GM12873 (cell line): ENCODE measurements at regions not wholly inside any gene's neighbourhood (a gene's known extent, or its start where the extent isn't known, plus 50 kb on each side); places are given as distances from the start of the nearest gene placed in this dataset.

ENCODE experiments used
- TF ChIP-seq, protein P1 (sequence below): IDR thresholded peaks from 2 replicates; pipeline ENCODE4 v1.5.1; 2012; ENCODE audit warnings: low read depth, mild to moderate bottlenecking, moderate library complexity, low read length, control low read depth; ENCODE audit not compliant: insufficient read depth; ENCODE audit errors: missing control alignments

DNA sequence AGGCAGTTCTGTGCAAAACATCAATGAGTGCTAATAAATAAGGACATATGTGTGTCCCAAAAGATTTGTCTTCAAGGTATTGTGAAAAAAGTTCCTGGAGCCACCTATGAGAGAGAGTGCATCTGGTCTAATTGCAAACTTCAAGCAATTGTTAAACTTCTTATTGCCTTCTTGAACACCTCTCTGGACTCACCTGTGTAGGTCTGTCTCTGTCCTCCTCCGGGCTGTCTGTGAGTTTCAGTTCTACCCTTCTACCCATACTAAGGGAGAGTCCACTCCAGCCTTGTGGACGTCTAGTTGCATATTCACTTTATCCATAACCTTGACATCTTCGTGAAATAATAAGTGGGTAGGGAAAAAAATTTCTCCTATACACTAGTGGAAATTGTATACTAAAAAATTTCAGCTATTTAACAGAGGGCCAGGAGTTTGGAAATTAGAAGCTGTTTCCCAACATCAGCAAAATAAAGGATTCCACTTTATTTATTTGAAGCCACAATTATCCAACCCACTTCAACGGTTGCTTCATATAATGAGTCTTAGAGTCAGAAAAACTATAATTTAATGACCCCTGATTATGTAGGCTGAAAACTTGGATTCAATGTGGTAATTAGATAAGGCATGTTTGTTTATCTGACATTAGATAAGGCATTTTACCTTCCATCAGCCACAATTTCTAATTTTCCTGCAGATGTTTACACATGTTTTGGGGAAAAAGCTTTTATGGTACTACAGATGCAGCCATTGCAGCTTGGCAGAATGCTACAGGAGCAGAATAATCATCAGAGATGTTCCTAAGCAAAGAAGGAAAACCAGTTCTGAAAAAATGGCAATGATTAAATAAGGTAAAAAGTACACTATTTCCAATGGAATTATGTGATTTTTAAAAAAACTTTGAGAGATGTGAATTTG lies 150.8 kb upstream of the FAM3C start:
- TF ChIP-seq, protein P1, sequence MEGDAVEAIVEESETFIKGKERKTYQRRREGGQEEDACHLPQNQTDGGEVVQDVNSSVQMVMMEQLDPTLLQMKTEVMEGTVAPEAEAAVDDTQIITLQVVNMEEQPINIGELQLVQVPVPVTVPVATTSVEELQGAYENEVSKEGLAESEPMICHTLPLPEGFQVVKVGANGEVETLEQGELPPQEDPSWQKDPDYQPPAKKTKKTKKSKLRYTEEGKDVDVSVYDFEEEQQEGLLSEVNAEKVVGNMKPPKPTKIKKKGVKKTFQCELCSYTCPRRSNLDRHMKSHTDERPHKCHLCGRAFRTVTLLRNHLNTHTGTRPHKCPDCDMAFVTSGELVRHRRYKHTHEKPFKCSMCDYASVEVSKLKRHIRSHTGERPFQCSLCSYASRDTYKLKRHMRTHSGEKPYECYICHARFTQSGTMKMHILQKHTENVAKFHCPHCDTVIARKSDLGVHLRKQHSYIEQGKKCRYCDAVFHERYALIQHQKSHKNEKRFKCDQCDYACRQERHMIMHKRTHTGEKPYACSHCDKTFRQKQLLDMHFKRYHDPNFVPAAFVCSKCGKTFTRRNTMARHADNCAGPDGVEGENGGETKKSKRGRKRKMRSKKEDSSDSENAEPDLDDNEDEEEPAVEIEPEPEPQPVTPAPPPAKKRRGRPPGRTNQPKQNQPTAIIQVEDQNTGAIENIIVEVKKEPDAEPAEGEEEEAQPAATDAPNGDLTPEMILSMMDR, result no peak

DNA sequence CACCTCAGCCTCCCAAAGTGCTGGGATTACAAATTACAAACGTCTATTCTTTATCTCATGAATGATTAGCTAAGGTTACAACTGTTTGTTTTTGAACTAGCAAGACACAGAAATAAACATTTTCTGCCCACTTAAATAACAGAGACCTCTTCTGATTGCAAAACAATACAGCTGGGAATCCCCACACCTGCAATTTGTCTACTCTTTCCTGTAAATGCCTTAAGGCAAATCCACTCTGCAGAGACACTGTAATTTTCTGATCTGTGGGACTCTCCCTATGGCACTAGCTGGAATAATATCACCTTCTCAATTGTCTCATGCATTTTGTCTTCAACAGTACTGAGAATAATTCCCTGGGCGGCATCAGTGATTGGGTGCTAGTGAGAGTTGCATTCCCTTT lies 149.3 kb upstream of the FAM3C start:
- TF ChIP-seq, protein P1, result no peak

DNA sequence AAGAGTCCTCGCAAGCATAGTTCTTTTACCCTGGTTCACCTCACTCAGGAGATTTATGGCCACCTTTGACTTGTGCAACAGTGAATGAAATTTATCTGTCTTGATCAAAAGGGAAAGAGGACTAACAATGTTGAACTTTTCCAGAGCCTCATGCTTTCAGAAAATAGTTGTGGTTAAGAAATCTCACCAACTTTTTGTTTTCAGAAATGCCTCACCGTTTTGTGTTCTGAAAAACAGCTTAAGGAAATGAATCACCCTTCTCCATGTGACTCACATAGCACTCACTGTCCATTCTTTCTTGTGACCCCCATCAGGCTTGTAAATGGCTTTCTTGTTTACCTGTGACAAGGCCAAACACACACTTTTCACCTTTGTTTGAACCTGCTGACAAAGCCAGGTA lies 148.6 kb upstream of the FAM3C start:
- TF ChIP-seq, protein P1, result no peak

DNA sequence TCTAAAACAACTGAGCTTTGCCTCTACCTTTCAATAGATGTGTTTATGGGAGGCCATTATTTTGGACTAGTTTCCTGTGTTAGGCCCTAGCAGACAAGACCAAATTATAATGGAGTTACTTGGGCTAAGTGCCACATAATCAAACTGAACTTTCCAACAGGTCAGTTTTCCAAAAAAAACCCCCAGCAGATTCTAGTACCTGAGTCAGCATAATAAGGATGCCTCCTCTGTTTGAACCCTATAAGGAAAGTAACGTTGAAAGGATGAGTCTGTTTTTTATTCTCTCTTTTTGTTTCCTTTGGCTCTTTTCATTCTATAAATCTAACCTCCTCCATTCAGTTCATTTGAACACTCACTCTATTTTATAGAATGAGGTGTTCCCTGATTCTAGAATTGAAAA lies 148.1 kb upstream of the FAM3C start:
- TF ChIP-seq, protein P1, result no peak

DNA sequence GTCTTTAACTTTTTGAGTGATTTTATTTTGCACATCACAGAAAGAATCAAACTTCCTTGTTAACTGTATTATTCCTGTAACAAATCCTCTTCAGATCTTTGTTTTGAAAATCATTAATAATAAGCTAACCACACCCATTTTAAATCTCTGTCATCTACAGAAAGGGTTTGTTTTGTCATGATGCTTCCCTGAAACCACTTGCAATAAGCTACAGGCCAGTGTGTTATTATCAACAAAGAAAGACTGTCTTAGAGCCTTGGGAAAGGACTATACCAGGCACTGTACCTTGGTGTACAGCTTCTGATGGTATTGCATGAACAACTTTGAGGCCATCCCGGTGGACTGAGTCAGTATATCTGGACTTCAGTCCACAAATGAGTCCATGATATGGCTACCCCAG lies 145.3 kb upstream of the FAM3C start:
- TF ChIP-seq, protein P1, result no peak

DNA sequence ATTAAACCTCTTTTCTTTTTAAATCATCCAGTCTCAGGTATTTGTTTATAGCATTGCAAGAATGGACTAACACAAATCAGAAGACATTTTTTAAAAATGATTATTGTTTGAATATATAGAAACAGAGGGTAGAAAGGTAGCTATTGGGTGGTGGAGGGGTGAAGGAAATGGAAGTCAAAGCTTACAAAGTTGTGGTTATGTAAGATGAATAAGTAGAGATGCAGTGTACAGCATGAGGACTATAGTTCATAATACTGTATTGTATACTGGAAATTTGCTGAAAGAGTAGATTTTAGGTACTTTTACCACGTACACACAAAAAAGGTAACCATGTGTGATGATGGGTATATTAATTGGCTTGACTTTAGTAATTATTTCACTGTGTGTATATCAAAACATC lies 144.0 kb upstream of the FAM3C start:
- TF ChIP-seq, protein P1, result no peak

DNA sequence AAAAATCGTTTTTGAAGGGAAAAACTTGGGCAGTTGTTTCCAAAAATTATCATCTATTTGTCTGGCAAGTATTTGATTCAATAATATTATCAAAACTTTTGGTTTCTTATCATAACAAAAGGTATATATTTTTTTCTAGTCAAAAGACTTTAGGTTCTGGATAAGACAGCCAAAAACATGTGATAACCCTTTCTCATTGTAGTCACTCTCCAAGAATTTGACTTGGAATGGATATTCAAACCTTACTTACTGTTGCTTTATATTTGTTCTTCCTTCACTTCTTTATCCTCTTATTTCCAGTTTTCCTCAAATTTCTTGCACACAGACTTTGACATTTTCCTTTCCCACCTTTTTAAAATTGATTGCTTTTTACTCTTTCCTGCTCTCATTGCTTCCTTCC lies 140.9 kb upstream of the FAM3C start:
- TF ChIP-seq, protein P1, result no peak
